Stimulated activated naive CD4-positive, alpha-beta T cell (primary cell): ENCODE measurements at regions not wholly inside any gene's neighbourhood (a gene's known extent, or its start where the extent isn't known, plus 50 kb on each side); places are given as distances from the start of the nearest gene placed in this dataset.

ENCODE experiments used
- DNase-seq, 6 experiments: peaks; one replicate each; lab custom pipeline; 2025; lab: John Stamatoyannopoulos, UW

DNA sequence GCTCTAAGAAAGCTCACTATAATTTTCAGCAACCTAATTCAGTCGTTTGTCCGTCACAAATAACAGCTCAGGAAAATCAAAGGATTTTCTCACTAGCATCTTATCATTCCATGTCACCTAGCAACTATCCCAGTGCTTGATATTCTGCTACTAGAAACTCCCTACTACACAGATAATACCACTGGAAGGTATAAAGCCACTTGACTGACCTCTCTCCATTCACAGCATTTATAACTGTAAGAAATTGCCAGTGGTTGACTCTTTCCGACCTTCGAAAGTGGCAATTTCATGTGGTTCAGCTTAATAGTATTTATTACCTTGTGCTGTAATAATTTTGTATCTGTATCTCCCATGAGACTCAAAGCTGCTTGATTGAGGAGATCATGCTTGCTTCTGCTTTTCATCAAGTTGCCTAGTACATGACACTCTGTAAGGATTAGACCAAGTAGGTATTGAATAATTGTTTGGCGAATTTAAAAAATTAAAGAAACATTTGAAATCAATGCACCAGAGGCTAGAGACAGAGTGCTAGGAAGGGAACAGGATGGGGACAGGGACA, 79.6 kb upstream of the TACR1 start:
- DNase-seq, result no peak

DNA sequence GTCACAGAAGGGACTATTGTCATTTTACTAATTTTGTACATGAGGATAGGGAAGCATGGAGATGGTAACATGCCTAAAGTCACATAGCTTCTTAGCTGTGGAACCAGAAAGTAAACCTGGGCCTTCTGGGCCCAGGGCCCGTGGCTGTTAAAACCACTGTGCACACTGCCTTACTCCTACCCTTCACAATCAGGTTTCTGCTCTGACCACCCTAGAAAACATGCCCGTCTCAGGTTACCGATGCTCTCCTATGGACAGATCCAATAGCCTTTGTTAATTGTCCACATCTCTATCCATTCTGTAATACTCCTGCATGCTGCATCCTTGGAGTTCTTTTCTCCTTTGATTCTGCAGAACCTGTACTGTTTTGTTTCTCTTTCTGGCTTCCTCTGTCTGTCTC, 79.0 kb upstream of the TACR1 start:
- DNase-seq, result no peak

DNA sequence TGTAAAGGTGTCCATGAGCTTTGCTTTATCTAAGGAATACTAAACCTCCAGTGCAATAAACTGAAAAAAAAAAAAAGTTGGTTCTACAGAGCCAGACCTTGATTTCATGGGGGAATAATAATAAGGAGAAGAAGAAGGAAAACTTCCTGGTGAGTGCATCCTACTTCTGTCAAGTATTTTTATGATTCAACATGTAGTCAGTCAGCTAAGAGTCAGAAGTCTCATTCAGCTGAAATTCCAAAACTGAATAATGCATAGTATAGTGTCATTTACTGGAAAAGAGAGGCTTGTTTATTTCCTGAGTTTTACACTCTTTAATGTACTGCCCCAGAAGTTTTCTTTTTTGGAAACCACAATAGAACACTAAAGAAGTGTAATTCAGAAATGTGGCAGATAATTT, 77.8 kb upstream of the TACR1 start:
- no peak for DNase-seq

DNA sequence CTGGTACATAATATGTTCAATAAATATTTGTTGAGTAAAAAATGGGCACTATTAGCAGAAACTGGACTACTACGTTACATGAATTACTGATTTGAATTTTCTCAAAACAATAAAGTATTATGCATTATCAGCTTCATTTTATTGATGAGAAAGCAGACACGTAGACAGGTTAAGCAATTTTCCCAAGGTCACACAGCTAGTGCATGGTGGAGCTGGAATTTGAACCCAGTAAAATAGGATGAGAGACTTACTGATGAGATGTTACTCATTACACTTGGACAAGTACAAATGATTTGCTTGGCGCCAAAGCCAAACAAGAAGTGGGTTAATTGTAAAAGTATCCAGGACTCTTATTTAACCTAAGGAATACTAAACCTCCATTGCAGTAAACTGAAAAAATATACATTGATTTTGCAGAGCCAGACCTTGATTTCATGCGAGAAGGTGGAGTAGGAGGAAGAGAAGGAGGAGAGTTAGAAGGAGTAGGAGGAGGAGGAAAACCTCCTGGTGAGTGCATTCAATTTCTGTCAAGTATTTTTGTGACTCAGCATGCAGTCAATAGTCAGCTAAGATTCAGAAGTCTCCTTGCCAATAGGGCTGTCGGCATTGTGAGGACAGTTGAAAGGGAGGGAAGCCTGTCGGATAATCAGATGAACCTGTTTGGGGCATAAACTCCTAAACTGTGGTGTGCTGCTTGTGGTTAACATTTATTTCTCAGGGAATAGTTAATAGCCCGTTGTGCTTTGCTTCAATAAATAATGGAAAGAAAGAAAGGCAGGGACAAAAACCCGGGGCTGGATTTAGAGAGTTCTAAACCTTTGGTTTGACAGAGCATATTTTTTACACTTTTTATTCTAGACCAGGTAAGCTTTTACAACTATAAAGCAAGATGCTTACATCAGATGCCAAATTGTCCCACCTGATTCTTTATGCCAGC, 77.0 kb upstream of the TACR1 start:
- DNase-seq, result no peak

DNA sequence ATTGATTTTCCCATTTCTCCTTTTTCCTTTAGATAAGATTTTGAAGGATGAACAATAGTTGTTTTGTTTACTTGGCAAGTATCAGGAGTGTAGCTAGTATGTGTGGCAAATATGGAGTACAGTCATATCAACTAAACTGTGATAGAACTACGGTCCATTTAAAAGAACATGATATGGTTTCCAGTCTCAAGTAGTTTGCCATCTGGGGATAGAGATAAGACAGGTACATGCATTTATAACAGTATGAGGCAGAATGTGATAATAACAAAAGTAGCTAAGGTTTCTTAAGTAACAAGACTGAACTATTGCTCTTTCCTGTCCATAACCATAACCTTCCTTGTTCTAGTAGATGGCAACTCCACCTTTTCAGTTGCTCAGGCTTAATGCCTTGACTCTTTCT, 75.6 kb upstream of the TACR1 start:
- no peak for DNase-seq

DNA sequence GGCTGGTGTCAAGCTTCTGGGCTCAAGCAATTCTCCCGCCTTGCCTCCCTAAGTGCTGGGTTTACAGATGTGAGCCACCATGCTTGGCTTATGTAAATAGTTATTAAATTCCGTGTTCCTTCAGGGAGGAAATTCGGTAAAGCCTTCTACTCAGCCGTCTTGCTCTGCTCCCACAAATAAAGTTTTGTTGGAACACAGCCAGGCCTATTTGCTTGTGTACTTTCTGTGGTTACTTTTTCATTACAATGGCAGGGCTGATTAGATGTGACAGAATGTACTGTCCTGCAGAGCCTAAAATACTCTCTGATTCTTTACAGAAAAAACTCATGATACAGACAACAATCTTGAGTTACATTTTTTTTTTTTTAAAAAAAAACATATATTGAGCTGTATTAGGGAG, 68.8 kb upstream of the TACR1 start:
- no peak for DNase-seq

- DNase-seq, result no peak
These were observed 62.6 kb upstream of the TACR1 start for GRCh38 chr2:75261923-75262322.

DNA sequence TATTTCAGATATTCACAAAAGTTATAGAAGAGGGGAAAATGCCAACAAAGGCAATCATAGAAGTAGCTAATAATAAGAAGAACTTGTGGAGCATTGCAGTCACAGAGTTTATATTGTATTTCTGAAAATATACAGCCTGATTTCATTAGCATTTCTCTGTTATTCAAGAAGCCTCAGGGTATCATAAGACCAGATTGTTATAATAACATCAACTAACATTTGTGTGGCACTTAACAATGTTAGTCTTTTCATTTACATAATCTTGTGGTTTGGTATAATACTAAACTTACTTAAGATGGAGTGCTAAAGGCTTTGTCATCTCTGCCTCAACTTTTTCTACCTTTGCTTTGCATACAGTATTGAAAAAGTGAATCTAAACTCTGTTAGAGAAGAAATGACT, 61.6 kb upstream of the TACR1 start:
- no peak for DNase-seq

- no peak for DNase-seq
These were observed 59.3 kb upstream of the TACR1 start for GRCh38 chr2:75258620-75259019.

DNA sequence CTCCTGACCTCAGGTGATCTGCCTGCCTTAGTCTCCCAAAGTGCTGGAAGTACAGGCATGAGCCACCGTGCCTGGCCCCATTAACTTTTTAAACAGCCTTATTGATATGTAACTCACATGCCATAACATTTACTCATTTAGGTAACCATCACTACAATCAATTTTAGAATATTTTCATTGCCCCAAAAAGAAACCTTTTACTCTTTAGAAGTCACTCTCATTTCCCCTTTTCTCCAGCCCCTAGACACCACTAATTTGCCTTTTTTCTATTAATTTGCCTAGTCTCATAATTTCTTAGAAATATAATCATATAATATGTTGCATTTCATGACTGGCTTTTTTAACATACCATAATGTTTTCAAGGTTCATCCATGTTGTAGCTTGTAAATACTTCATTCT, 57.2 kb upstream of the TACR1 start:
- no peak for DNase-seq

DNA sequence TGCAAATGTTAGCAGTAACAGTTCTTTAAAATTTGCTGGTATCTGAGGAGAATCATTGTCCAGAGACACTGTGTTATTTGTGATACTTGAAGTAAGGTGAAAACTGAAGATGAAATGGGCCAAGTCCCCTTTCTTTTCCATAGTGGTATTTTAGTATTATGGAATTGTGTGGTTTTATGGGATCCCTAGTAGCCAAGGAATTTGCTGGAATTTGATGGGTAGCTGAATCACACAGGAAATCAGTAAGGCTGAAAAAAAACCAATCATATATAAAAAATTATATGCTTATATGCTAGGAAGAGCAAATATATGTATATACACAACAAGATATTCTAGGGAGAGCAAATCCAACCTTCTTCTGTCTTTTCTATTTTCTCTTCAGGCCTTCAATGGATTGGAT, 54.2 kb upstream of the TACR1 start:
- DNase-seq, result no peak

- no peak for DNase-seq
These were observed 52.6 kb upstream of the TACR1 start for GRCh38 chr2:75251896-75252295.
